ENCODE measurements at regions not wholly inside any gene's neighbourhood (a gene's known extent, or its start where the extent isn't known, plus 50 kb on each side); places are given as distances from the start of the nearest gene placed in this dataset.

DNA sequence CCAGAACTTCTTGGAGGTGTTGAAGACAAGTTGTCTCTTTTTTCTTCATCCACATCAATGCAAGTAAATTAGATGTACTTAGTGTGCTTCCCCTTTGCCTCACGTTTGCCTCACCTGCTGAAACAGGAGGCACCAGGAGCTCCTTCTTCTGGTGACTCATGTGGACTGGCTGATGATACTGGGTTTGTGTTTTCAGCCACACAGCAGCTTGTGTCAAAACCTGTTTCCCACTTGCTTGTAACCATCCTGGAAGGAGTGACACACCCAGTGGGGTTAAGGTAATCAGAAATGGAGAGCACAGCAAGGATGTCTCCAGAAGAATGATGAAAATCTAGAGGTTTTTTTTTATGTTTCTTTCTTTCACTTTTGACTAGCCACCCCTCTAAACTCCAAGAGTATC is 143.3 kb upstream of the RBMS3 start:
- DNase-seq (ENCODE audit: low read depth, low spot score): no peak

DNA sequence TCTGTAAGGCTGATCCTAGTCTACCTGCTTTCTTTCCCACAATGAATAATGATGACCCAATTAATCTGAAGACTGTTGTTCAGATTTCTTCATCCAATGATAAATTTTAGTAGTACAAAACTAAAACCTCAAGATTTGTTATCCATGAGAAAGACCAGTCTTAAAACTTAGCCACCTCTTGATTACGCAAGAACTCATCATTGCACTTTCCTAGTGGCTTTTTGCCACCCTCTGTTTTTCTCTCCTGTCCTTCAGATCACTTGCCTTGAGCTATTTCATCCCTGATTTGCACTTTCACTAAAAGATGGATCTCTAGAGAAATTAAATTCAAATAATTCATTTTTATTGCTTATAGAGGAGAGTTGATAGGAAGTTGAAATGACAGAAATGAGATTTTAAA is 142.7 kb upstream of the RBMS3 start:
- DNase-seq (ENCODE audit: low read depth, low spot score): no peak

DNA sequence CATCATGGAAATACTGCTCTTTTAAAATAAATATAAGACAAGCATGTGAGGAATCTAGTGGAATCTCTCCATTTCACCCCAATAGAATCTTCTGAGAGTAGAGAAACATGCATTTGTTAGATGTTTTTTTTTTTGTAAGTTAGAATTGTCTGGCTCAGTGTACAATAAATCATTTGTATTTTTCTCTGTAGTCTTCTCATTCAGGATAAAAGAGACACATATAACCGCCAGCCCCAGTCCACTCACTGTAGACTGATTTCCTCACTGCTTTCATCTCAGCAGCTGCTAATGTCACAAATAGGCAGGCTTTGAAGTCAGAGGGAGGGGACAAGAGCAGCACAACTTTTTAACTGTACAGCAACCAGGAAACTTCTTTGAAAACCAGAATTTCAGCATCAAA is 140.2 kb upstream of the RBMS3 start:
- no peak for DNase-seq (ENCODE audit: low read depth, low spot score)

DNA sequence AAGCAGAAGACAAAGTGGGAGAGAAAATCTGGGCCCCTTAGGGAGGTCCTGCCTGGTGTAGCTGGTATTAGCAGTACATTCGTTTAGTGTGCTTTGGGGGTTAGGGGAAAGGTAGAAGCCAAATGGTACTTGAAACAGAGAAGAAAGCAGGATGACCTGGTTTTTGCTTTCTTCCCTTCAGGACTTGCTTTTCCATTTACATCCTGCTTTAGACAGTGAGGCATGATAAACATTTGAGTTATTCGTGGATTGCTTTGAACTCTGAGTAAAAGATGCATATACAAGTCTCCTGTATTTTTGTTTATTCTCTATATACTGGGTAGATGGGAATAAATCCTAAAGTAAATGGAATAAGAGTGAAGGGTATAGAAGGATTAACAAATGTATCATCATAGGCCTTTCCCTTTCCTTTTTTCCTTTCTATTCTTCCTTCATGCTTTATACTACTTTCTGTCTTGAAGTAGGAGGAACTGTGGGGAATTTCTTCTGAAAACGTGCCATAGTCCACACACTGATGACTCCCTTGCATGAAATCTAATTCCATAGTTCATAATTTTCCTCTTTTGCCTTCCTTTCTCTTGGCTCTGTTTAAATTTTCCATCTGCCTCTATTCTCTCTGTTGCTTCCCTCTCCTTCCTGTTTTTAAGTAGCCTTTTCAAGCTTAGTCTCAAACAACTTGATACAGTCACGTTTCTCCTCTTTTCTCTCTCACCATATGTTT is 139.5 kb upstream of the RBMS3 start:
- DNase-seq (ENCODE audit: low read depth, low spot score): no peak

DNA sequence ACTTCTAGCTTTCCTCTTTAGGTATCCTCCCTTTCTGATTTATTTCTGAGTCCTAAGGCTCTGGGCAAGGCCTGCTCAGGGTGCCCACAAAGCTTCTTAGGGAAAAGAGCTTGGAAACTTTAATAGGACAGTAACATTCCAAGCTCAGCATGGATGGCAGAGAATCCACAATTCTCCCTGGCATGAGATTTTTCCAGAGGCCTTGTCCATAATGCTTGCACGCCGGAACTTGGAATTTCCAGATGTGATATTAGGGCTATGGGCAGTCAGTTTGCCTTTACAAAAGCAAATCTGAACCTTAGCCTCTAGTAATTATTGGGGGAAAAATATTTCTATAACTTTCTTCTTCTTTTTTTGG is 139.0 kb upstream of the RBMS3 start:
- DNase-seq (ENCODE audit: low read depth, low spot score): no peak

DNA sequence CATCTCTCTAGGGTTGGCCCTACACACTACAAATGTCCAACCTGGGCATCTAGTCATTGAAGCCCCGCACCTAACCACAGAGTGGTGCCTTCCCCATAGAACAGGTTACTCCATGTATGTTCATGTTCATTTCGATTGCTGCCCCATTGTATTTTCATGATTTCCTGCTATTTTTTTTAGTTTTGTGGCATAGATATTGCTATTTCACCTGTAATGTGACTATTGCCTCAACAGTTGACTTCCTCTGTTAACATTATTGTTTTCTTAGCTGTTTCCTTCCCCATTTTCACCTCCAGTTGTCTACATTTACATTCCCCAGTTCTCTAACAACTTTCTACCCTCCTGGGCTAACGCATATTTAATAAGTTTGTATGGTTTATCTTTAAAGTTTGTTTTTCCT is 137.7 kb upstream of the RBMS3 start:
- DNase-seq (ENCODE audit: low read depth, low spot score): no peak

DNA sequence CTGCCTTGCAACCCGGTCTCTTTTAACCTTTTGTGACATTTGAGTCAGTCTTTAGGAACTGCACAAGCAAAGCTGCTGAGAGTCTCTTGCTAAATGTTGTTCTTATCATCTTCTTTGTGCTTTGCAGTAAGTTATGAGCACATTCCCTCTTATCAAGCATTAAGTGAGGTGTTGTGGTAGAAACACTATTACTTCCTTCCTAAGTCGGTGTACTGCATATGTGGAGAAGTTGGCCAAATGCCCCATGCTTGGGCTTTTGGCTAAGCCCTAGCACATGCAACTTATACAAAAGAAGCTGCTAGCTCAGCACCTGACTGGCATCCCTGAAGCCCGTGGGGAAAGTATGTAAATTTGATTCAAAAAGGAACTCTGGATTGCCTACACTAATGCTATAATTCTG is 136.5 kb upstream of the RBMS3 start:
- DNase-seq (ENCODE audit: low read depth, low spot score): peak; percentile 54

DNA sequence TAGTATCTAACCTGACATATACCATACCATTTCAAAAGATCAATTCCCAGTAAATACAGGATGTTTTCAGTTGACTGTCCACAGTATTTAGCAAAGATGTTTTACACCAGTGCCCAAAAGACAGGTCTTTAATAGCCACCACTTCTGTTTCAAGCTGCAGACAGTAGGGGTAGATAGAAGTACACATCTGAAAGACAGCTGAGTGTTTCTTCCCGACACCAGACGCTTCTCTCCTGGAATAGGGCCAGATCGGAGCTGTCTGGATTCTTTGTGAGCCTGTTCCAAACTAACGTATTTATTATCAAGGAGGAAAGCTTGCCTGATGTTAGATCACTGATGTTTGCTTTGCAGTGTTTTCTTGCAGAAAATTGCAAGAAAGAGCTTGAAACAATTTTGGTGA is 136.1 kb upstream of the RBMS3 start:
- DNase-seq (ENCODE audit: low read depth, low spot score): peak; percentile 13

DNA sequence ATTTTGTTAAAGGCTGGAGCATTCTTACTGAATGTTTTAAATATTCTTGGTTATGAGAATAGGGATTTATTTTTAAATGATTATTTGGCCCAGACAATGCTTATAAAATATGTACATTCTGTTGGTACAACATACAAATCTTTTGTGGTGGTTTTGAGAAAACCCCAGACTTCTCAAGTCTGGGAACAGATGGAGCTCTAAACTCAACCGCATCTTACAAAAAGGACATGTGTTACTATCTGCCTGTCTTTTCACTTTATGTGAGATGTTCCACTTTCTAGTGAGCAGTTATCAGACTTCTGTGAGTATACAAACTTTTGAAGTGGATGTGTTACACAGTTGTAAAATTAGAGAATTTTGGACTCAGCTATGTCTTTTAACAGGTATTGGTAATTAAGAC is 135.5 kb upstream of the RBMS3 start:
- no peak for DNase-seq (ENCODE audit: low read depth, low spot score)

DNA sequence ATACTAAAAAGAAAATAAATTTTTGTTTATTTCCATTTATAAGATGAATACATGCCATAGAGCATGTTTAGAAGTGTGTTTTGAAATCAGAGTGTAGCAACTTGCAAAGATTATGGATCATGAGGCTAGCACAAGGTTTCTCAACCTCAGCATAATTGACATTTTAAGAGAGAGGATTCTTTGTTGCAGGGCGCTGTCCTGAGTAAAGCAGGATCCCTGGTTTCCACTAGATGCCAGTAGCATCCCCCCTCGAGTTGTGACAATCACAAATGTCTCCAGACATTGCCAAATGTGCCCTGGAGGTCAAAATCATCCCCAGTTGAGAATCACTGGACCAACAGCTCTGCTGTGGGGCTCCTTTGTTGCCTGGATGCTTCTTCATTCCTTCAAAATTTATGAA is 128.5 kb upstream of the RBMS3 start:
- no peak for DNase-seq (ENCODE audit: low read depth, low spot score)

DNA sequence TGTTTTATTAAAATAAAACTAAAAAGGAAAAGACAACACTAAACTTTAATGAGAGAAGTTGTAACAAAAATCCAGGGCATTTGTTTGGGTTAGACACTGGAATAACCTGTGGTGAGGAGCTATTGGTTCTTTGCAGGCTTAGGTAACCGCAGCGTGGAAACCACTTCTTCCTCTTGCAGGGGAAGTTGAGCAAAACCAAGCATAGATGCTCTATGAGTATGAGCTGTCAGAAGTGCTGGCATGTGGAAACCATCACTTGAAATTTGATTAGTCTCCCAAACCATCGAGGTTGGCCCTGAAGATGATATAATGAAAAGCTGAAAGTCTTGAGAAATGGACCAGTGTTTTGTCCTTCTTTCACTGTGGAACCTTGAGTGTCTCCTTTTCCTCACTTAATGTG is 127.1 kb upstream of the RBMS3 start:
- no peak for DNase-seq (ENCODE audit: low read depth, low spot score)

DNA sequence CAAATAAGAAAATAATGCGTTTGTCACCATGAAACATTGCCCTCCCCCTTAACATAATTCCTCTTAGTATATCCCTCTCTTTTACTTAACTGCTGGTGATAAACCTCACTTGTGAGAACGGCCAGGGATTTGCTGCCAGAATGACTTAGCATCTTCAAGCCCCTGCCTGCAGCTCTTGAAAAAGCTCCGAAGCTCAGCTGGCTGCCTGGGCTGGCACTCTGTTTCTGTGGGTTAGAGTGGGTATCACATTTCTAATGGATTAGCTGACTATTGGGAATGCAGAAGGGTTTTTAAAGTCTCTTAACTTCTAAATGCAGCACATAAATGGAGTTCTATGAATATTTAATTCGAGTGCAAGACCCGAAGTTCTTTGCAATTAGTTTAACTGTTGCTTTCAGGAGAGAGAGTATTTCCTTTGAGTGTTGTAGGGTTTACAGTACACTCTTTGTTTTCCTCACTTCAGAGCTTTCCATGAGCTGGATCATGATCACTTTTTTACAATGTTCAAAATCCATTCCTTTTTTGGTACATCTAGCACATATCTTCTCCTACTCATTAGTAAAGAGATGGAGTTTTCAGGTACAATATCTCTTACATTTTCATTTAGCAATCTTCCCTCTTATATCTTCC is 124.7 kb upstream of the RBMS3 start:
- no peak for DNase-seq (ENCODE audit: low read depth, low spot score)

DNA sequence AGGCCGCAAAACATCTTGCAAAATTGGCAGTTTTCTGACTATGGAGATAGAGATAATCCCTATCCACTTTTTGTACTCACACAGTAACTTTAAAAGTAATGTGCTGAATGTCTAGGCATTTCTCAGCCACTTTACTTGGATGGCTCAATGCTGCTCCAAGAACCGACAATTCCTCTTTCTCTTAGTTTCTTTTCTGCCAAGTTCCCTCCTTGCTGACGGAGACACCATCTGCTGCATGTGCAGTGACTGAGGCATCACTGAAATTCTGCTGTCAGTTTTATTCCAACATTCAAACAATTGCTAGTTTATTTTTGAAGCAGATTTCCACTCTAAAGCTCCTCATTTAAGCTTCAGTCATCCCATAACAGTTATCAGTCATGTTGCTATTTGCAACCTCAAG is 116.0 kb upstream of the RBMS3 start:
- DNase-seq (ENCODE audit: low read depth, low spot score): no peak

DNA sequence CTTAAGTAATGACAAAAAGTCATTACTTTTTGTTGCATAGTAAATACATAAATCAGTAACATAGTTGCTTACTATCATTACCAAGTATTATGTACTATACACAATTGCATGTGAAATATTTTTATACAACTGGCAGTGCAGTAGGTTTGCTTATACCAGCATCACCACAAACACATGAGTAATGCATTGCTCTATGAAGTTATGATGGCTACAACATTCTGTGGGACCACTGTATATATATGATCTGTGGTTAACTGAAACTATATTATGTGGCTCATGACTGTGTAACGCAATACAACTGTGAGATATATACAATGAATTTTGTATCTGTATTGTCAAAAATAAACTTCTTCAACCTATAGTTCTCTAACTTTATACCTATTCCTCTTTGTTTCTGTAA is 113.7 kb upstream of the RBMS3 start:
- DNase-seq (ENCODE audit: low read depth, low spot score): no peak

DNA sequence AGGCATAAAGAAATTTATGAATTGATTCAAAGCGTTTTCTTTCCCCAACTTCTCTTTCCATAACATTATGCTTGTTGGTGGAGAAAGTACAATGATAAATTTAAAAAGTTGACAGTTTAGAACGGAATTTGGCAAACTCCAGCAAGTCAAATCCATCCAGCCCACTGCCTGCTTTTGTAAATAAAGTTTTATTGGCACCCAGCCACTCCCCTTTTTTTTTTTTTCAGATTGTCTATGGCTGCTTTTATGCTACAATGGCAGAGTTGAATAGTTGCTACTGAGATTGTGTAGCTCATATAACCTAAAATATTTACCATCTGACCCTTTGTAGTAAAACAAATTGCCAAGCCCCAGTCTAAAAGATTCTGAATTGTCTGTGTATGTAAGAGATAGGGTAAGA is 112.8 kb upstream of the RBMS3 start:
- DNase-seq (ENCODE audit: low read depth, low spot score): no peak

DNA sequence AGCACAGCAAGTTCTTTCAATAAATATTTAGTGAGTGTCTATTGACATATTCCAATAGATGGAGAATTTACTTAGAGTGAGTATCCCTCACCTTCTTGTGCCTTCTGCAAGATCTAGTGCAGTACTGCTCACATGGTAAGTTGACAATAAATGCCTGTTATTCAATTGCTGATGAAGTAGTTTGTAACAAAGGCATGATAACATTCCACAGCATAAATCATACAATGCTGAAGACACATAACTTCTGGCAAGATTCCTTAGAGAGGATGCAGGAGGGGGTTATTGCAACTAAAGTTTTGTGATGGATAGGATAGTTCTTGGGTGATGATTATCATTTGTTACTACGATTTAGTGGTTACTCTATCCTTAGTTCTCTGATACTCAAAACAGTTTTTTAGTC is 112.2 kb upstream of the RBMS3 start:
- no peak for DNase-seq (ENCODE audit: low read depth, low spot score)

DNA sequence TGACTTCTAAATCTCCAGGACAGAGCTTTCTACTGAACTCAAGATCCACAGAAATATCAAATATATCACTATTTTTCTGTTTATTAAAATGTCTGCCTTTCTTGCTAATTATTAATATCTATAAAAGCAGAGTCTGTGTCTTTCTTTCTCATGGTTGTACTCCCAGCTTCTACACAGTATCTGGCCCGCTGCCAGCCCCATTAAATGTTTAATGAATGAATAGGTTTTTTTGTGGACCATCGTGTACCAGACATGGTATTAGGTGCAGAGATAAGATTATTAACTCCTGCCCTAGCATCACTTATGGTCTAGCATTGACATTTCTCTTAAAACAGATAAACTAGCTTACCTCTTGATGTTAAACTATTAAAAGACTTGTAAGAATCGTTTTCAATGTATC is 111.4 kb upstream of the RBMS3 start:
- DNase-seq (ENCODE audit: low read depth, low spot score): no peak

DNA sequence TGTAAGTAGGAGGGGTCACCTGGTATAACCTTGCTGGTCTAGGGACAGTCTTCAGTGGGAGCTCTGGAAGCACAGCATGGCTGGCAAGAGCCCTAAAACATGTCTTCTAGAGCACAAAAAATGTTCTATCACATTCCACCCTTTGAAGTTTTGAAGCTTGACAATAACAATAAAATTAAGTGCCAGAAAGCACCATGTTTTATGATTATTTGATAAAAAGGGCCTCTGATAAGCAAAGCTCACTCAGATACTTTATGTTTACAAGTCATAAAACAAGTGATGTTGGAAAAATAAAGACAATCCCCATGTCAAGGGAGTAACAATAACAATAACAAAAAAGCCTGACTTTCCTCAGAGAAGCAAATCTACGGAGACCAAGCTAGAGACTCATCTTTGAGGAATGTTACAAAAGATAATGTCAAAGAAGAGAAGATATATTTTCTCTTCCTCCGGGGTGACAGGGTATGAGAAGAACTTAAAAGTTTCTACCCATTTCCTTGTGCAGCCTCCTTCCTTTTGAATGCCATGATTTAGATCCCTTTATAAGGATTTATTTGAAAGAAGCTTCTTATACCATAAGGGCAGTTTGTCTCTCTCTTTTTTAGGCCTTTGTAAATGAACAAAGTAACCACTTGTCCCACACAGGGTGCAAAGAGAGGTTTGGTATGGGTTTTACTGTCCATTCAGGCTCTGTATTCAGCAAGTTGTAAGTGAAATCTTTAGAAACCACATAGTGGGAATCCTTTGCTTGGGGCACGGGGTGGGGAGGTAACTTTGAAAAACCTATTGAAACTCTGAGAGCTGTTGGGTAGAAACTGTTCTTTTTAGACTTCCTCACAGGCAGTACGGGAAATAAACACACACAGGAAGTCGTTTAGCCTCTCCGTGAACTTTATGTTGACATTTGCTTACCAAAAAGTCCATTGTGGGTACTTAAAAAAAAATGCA is 109.6 kb upstream of the RBMS3 start:
- DNase-seq (ENCODE audit: low read depth, low spot score): no peak

DNA sequence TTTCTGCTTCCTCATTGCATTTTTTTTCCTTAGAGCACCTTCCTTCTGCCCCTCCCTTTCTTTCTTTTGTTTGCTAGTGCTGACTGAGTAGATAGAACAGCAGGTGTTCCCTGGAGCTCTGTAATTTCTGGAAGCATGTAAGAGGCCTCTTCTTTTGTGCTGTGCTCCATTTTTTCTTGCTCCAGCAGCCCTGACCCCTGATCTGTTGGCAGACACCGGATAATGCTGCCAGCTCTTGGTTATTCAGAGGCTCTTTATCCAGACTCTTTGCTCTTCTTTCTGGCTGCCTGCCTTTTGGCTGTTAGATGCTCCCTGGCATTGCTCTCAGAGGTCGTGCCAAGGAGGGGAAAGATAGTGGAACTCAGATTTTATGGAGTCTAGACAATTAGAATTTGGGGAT is 104.4 kb upstream of the RBMS3 start:
- no peak for DNase-seq (ENCODE audit: low read depth, low spot score)

DNA sequence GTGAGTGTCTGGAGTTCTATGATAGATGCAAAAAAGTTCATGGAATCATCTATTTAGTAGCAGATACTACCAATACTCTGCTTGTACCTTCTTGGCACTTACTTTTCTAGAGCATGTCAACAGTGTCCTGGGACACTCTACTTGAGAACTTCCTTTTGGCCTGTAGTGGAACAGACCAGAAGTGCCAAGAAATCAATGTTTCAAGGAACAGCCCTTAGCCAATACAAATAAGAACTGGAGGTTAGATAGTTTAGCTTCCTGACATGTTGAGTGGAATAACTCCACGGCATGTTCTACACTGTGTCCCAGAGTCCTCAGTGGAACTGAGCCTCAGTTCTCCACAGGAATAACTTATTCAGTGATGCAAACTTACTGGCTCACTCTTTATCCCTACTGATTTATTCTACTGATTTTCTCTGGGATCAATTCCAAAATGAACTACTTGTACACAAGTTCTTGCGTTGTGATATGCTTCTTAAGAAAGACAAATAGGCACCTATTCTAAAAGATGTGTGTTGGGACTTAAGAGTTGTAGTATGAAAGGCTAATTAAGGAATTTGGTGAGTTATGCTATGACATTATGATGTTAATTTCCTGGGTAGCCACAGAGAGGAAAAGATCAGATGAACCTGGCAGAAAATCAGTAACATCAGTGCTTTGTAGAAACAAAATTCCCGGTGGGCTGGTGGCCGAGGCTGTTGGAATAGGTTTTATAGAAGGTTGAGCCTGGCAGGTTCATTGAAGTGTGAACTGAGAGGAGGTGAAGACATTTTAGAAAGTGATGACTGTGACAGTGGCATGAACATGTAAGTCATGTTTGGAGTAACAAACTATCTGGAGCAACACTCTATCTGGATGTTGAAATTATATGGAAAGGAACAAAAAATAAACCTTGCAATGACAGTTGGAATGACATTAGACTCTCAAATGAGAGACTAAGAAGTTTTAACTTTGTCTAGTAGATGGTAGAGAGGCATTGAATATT is 101.8 kb upstream of the RBMS3 start:
- DNase-seq (ENCODE audit: low read depth, low spot score): no peak

DNA sequence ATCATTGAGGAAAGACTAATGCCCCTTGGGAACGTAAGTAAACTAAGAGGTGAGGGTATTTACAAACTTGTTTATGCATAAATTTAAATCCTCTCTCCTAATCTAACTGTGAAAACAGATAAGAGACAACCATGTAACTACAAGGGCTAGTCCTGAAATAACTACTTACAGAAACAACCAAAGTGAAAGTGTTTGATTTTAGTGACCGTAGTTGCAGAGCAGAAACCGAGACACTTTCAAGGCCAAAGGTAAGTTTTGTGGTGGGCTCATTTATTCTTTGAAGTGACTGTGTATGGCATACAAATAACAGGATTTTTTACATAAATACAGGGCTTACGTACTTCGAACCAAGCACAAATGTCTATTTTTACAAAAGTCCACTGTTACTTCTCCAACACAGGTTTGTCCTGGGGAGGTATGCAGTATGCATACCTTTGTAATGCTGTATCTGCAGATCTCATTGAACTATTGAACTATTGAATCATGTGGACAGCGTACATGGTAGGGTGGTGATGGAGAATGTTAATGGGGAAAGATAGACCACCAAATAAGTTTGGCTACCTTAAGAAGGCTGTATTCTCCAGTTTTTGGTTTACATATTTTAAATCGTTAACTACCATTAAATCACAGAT is 99.6 kb upstream of the RBMS3 start:
- DNase-seq (ENCODE audit: low read depth, low spot score): no peak
